NCI-H2227 (cell line): ENCODE measurements at regions not wholly inside any gene's neighbourhood (a gene's known extent, or its start where the extent isn't known, plus 50 kb on each side); places are given as distances from the start of the nearest gene placed in this dataset.
"Not testable (repeated sequence)": the region's sequence is repeated elsewhere in the genome, so short reads cannot be mapped to it uniquely, and the experiment has no call there.

Experiments
- DNase-seq: peaks from one replicate; lab custom pipeline; 2025; ENCODE audit not compliant: unreplicated experiment; lab: John Stamatoyannopoulos, UW

DNA sequence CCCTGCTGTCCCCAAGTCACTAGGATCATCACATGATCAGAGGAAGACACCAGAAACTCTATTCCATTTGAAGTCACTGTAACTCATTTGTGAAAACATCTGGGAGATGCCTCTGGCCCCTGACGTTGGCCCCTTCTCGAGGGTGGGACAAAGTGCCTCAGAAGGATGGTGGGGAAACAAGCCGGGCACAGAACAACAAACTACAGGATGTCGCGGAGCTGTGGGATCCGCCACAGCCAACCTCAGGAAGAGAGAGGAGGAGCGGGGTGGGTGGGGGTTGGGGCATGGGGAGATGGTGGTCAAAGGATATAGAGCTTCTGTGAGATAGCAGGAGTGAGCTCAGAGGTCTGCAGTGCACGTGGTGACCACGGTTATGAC lies 265.6 kb upstream of the TCERG1L start:
- no peak for DNase-seq

- DNase-seq = no peak
These were observed 266.4 kb upstream of the TCERG1L start for GRCh38 chr10:131577786-131578471.

DNA sequence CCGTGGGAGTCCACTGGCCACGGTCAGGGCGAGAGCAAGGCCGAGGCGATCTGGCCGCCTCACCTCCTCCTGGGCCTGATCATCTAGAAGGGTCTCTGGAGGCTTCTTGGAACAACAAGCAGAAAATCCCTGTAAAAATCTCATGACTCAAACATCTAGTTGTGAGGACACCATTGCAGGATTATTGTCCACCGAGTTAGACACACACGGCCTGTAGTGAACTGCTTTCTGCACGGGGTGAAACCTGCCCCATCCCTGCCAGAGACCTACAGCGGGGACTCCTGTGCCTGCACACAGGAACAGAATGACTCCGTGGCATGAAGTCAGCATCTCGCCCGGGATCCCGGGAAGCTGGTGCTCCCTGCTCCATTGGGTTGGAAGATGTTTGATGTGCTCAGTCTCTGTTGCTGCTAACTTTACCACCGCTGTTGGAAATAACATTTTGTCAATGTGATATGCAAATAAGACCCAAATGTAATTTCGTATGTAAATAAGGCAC lies 267.0 kb upstream of the TCERG1L start:
- no peak for DNase-seq

GRCh38 chr10:131579251-131580071 lies 267.9 kb upstream of the TCERG1L start:
- DNase-seq = no peak

DNA sequence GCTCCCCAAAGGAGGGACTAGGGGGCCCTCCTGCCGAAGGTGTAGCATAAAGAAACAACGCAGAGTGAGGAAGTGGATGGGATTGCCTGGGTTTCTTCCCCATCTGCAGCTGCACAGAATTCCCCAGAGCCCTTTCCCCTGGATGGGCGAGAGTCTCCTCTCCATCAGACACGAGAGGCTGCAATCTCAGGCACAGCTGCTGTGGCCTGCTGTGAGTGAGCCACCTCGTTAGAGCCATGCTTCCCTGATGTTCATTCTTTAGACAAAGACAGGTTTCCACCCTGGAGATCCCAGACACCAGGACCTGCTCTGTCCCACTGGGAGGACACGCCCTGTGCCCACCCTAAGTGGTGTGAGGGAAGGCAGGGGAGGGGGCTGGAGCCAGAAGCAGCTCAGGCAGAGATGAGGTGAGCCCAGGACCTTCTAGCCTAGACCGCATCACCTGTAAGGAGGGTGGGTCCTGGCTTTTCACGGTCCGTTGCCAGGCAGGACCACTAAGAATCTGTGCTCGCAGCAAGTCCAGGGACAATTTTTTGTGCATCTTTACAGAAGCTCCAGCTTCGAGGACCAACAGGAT lies 268.6 kb upstream of the TCERG1L start:
- no peak for DNase-seq

DNA sequence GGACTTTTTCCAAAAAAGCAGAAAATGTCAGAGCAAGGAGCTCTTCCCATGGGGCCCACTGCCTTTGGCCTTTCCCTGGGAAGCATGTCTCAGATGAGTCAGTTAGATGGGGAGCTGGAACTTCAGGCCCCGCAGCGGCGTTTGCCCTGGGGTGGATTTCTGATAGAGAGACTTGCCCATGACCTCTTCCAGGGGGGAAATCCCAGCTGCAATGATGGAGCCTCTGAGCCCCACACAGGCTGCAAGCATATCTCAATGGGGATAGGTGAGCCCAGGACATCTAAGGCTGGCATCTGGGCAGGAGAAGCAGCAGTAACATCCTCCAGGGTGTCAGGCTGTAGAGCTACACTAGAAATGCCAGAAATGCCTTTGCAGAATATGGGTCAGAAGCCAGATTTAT lies 269.2 kb upstream of the TCERG1L start:
- DNase-seq = no peak

DNA sequence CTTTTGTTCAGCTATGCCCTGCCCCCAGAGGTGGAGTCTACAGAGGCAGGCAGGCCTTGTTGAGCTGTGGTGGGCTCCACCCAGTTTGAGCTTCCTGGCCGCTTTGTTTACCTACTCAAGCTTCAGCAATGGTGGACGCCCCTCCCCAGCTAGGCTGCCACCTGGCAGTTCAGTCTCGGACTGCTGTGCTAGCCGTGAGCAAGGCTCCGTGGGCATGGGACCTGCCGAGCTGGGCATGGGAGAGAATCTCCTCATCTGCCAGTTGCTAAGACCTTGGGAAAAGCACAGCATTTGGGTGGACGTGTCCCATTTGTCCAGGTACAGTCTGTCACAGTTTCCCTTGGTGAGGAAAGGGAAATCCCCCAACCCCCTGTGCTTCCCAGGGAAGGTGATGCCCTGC lies 270.0 kb upstream of the TCERG1L start:
- not testable (repeated sequence) for DNase-seq

- no peak for DNase-seq
These were observed 272.8 kb upstream of the TCERG1L start for GRCh38 chr10:131584287-131584686.

DNA sequence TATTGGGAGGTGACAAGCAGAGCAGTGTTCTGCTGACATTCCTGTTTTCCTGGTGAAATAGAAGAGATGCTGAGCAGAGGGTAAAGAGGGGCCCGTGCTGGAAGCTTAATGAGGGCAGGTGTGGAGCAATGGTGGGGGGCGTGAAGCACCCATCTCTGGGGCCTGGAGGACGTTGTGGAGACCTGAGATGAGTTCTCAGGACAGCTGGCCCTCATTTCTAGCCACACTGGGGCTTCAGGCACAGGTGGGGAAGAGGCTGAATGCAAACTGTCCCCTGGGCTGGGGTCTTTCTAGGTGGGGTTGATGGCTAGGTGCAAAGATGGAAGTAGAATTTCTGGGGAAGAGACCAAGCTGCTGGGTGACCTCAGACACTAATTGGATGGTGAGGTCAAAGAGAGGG lies 274.2 kb upstream of the TCERG1L start:
- DNase-seq = no peak

DNA sequence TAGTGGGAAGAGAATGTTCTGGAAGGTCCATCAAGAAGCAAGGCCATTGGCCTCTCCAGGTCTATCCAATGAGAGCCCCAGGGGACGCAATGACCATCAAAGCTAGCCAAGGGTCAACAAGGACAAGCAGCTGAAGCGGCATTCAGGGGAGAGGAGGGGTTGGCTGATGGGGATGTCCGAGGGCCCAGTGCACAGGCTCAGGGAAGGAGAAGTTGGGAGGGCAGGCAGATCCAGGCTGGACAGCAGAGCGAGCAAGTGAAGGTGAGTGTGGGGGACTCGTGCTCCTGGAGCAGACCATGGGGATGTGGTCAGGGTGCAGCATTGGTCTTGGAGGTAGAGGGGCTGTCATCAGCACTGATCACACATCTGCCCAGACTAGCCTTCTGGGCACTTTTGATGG lies 275.4 kb upstream of the TCERG1L start:
- no peak for DNase-seq

DNA sequence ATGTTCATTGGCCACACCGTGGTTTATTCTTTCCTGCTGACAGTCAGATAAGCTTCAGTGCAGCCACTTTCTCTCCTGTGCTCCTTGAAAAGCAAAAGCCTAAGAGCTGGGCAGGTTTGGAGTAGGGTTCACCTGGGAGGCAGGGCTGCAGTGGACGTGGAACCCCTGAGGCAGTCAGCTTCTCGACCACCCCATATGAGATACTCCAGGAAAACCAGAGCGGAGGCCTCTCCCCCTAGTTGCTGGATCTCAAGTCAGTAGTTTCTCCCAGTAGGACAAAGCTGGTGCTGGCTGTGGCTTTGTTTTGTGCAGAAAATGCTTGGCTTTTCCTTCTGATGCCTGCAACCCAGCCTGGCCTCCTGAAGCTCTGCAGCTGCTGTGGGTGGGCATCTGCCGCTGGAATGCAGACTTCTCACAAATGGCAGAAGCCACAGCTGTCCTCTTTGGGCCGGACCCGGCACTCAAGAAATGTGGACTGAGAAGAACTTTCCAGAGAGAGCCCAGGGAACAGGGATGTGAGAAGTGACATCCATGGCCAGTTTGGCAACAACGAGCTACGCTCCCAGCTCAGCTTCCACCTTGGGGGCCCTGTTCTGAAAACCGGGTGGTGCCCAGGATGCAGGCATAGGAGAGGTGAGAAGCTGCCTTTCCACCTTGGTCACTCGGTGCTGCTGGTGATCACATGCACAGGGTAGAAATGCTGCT lies 276.6 kb upstream of the TCERG1L start:
- no peak for DNase-seq

GRCh38 chr10:131588704-131589220 lies 277.2 kb upstream of the TCERG1L start:
- DNase-seq = no peak

GRCh38 chr10:131590567-131590966 lies 279.0 kb upstream of the TCERG1L start:
- DNase-seq = no peak

DNA sequence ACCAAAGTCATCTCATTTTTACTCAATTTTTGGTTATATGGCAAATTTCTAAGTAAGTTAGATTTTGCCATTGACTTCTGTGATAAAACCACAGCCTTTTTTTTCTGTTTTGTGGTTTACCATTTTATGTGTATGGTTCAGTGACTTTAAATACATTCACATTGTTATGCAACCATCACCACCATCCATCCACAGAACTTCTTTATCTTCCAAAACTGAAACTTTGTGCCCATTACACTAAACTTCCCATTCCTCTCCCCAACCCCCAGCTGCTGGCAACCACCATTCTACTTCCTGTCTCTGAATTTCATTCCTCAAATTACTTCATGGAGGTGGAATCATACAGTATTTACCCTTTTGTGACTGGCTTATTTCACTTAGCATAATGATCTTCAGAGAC lies 280.4 kb upstream of the TCERG1L start:
- DNase-seq = no peak

- DNase-seq = no peak
These were observed 291.6 kb upstream of the PPP2R2D start for GRCh38 chr10:131609176-131609575.

GRCh38 chr10:131615150-131615549 lies 285.7 kb upstream of the PPP2R2D start:
- DNase-seq = no peak

- DNase-seq = no peak
These were observed 284.8 kb upstream of the PPP2R2D start for GRCh38 chr10:131616040-131616439.

GRCh38 chr10:131617113-131617858 lies 283.5 kb upstream of the PPP2R2D start:
- DNase-seq = no peak

- no peak for DNase-seq
These were observed 282.1 kb upstream of the PPP2R2D start for GRCh38 chr10:131618587-131619267.

- DNase-seq = no peak
These were observed 280.5 kb upstream of the PPP2R2D start for GRCh38 chr10:131620314-131620713.
